DND-41 (cell line): ENCODE measurements at regions not wholly inside any gene's neighbourhood (a gene's known extent, or its start where the extent isn't known, plus 50 kb on each side); places are given as distances from the start of the nearest gene placed in this dataset.

Source experiments
- EZH2 ChIP-seq: IDR thresholded peaks from 3 replicates; pipeline ENCODE4 v1.6.1; 2012; ENCODE audit warnings: borderline replicate concordance, low read depth, mild to moderate bottlenecking, moderate library complexity, low read length, inconsistent platforms; ENCODE audit not compliant: severe bottlenecking
- TF ChIP-seq, protein P1 (sequence below): IDR thresholded peaks from 2 replicates; pipeline ENCODE4 v1.5.1; 2012; ENCODE audit warnings: borderline replicate concordance, low read length, moderate library complexity, mild to moderate bottlenecking; ENCODE audit not compliant: poor library complexity, severe bottlenecking; ENCODE audit errors: extremely low read depth

DNA sequence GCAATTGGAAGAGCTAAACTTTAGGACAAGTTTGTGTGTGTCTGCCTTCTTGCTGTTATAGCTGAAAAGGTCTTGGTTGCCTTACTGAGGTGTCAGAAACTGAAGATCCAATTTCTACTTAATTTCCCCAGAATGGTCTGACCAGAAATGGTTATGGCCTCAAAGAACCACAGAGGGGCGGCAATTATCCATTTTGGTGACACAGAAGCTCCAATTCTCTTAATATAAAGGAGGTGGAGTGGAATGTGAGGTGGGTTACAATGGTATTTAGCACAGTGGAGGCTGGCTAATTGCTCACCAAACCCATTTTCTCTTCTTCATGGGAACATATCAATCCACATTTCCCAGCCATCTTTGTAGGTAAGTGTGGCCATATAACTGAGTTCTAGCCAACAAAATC is 1157.2 kb downstream of the OLFM4 start:
- TF ChIP-seq, protein P1, sequence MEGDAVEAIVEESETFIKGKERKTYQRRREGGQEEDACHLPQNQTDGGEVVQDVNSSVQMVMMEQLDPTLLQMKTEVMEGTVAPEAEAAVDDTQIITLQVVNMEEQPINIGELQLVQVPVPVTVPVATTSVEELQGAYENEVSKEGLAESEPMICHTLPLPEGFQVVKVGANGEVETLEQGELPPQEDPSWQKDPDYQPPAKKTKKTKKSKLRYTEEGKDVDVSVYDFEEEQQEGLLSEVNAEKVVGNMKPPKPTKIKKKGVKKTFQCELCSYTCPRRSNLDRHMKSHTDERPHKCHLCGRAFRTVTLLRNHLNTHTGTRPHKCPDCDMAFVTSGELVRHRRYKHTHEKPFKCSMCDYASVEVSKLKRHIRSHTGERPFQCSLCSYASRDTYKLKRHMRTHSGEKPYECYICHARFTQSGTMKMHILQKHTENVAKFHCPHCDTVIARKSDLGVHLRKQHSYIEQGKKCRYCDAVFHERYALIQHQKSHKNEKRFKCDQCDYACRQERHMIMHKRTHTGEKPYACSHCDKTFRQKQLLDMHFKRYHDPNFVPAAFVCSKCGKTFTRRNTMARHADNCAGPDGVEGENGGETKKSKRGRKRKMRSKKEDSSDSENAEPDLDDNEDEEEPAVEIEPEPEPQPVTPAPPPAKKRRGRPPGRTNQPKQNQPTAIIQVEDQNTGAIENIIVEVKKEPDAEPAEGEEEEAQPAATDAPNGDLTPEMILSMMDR, result peak; percentile 30
- TF ChIP-seq EZH2, result no peak
